HEK293 (cell line): ENCODE measurements at regions not wholly inside any gene's neighbourhood (a gene's known extent, or its start where the extent isn't known, plus 50 kb on each side); places are given as distances from the start of the nearest gene placed in this dataset.

Experiments
- CTCF ChIA-PET: fragments of 350-600 bp; formaldehyde crosslinking; extraction: SDS; loops from one replicate; lab custom pipeline; 2021; ENCODE audit warnings: antibody characterized with exemption; lab: Yijun Ruan, JAX
- POLR2A ChIA-PET: fragments of 300-600 bp; formaldehyde crosslinking; extraction: SDS; loops from one replicate; lab custom pipeline; 2020; ENCODE audit warnings: antibody characterized with exemption, inconsistent platforms; lab: Yijun Ruan, JAX
- H3K27ac ChIP-seq: fragments of 200-500 bp; sonication (Bioruptor generic); 2 replicates; pipeline ENCODE4 v1.5.1; 2014; ENCODE audit warnings: low read depth, low read length, control low read depth, inconsistent platforms; ENCODE audit errors: extremely low read depth
- H3K36me3 ChIP-seq, 2 experiments: fragments of 200-500 bp in 1 of 2; sonication (Bioruptor generic) in 1 of 2; 1 replicate in 1 of 2; 2 replicates in 1 of 2; pipeline ENCODE4 v1.5.1; 2014 to 2017; ENCODE audit warnings: inconsistent platforms in 2 of 2, low read length in 2 of 2; ENCODE audit not compliant: control insufficient read depth in 2 of 2, insufficient read depth in 1 of 2
- H3K4me1 ChIP-seq: fragments of 200-500 bp; sonication (Bioruptor generic); 2 replicates; pipeline ENCODE4 v1.5.1; 2014; ENCODE audit warnings: mild to moderate bottlenecking, low read length, inconsistent platforms; ENCODE audit not compliant: control insufficient read depth, insufficient read depth
- H3K4me3 ChIP-seq: 2 replicates; pipeline ENCODE4 v1.5.1; 2011; ENCODE audit warnings: low read depth, mild to moderate bottlenecking, control low read depth, low read length, moderate library complexity
- H3K9me3 ChIP-seq: fragments of 200-500 bp; sonication (Bioruptor generic); 2 replicates; pipeline ENCODE4 v1.5.1; 2014; ENCODE audit warnings: low read depth, low read length, inconsistent platforms; ENCODE audit not compliant: control insufficient read depth, insufficient read depth
- GFI1B ChIP-seq: fragments of 450-650 bp; formaldehyde crosslinking; IDR thresholded peaks from 2 replicates; pipeline ENCODE4 v1.5.1; 2016; ENCODE audit warnings: missing biosample characterization, missing genetic modification characterization
- INSM2 ChIP-seq: fragments of 450-650 bp; formaldehyde crosslinking; IDR thresholded peaks from 2 replicates; pipeline ENCODE4 v1.5.1; 2016; ENCODE audit warnings: missing biosample characterization, missing genetic modification characterization
- PRDM10 ChIP-seq: fragments of 450-650 bp; formaldehyde crosslinking; IDR thresholded peaks from 2 replicates; pipeline ENCODE4 v1.5.1; 2016; ENCODE audit warnings: missing biosample characterization, missing genetic modification characterization
- SP2 ChIP-seq: fragments of 450-650 bp; formaldehyde crosslinking; IDR thresholded peaks from 2 replicates; pipeline ENCODE4 v1.5.1; 2016; ENCODE audit warnings: missing biosample characterization, missing genetic modification characterization
- YY1 ChIP-seq: fragments of 450-650 bp; formaldehyde crosslinking; IDR thresholded peaks from 2 replicates; pipeline ENCODE4 v1.5.1; 2018; ENCODE audit warnings: missing biosample characterization, missing genetic modification characterization
- ZBTB6 ChIP-seq: fragments of 450-650 bp; formaldehyde crosslinking; IDR thresholded peaks from 2 replicates; pipeline ENCODE4 v1.5.1; 2017; ENCODE audit warnings: missing biosample characterization, missing genetic modification characterization
- ZNF140 ChIP-seq: fragments of 450-650 bp; formaldehyde crosslinking; IDR thresholded peaks from 2 replicates; pipeline ENCODE4 v1.5.1; 2016; ENCODE audit warnings: missing biosample characterization, missing genetic modification characterization
- ZNF2 ChIP-seq: fragments of 450-650 bp; formaldehyde crosslinking; IDR thresholded peaks from 2 replicates; pipeline ENCODE4 v1.5.1; 2016; ENCODE audit warnings: missing biosample characterization, missing genetic modification characterization
- ZNF341 ChIP-seq: fragments of 450-650 bp; formaldehyde crosslinking; IDR thresholded peaks from 2 replicates; pipeline ENCODE4; 2016; ENCODE audit warnings: low read depth, missing biosample characterization, missing genetic modification characterization
- ZNF423 ChIP-seq: fragments of 450-650 bp; formaldehyde crosslinking; IDR thresholded peaks from 2 replicates; pipeline ENCODE4 v1.5.1; 2016; ENCODE audit warnings: missing biosample characterization, missing genetic modification characterization
- ZNF596 ChIP-seq: fragments of 450-650 bp; IDR thresholded peaks from 2 replicates; pipeline ENCODE4 v1.5.0; 2018; ENCODE audit warnings: missing biosample characterization, mild to moderate bottlenecking, missing genetic modification characterization, moderate library complexity
- ZNF623 ChIP-seq: fragments of 450-650 bp; formaldehyde crosslinking; IDR thresholded peaks from 2 replicates; pipeline ENCODE4 v1.5.1; 2016; ENCODE audit warnings: missing biosample characterization, missing genetic modification characterization
- ZNF658 ChIP-seq: fragments of 450-650 bp; formaldehyde crosslinking; IDR thresholded peaks from 2 replicates; pipeline ENCODE4; 2016; ENCODE audit warnings: missing biosample characterization, missing genetic modification characterization
- TF ChIP-seq, protein P1 (sequence below): fragments of 450-650 bp; formaldehyde crosslinking; conservative IDR thresholded peaks from 2 replicates; pipeline ENCODE4 v1.5.1; 2016; ENCODE audit warnings: low read depth, missing biosample characterization, missing genetic modification characterization
- TF ChIP-seq, protein P2 (sequence below): fragments of 450-650 bp; formaldehyde crosslinking; IDR thresholded peaks from 2 replicates; pipeline ENCODE4 v1.5.1; 2016; ENCODE audit warnings: missing biosample characterization, missing genetic modification characterization, low read depth

DNA sequence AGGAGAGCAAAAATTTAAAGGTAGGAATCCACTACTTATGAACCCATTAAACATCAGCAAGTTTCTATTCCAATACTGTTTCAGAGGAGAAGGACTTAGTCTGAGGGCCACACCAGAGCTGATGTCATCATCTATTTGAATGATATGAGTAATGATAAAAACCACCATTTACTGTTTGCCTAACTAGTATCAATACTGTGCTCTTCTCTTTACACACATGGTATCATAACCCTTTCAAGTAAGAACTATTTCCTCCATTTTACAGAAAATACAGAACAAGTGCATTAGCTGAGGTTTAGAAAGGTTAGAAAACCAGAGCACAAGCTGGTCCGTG lies 651.3 kb upstream of the KIRREL3 start (continued):
- TF ChIP-seq YY1 (tag by site-specific recombination) (no peak), ZNF2 (tag by site-specific recombination) (no peak), SP2 (tag by site-specific recombination) (no peak)

- Histone ChIP-seq H3K4me3 (no peak overlapping the region), H3K9me3 (no peaks in the 10 kb centered on the region), H3K27ac (no peak overlapping the region), H3K36me3 (no peaks in the 10 kb centered on the region), H3K4me1 (no peaks in the 10 kb centered on the region)
- CTCF ChIA-PET, result interaction anchor here (0.5 kb wide), 1 partner anchor 15 kb away, joined by 4 read pairs; no protein-coding TSS in a partner anchor
- TF ChIP-seq, protein P1, sequence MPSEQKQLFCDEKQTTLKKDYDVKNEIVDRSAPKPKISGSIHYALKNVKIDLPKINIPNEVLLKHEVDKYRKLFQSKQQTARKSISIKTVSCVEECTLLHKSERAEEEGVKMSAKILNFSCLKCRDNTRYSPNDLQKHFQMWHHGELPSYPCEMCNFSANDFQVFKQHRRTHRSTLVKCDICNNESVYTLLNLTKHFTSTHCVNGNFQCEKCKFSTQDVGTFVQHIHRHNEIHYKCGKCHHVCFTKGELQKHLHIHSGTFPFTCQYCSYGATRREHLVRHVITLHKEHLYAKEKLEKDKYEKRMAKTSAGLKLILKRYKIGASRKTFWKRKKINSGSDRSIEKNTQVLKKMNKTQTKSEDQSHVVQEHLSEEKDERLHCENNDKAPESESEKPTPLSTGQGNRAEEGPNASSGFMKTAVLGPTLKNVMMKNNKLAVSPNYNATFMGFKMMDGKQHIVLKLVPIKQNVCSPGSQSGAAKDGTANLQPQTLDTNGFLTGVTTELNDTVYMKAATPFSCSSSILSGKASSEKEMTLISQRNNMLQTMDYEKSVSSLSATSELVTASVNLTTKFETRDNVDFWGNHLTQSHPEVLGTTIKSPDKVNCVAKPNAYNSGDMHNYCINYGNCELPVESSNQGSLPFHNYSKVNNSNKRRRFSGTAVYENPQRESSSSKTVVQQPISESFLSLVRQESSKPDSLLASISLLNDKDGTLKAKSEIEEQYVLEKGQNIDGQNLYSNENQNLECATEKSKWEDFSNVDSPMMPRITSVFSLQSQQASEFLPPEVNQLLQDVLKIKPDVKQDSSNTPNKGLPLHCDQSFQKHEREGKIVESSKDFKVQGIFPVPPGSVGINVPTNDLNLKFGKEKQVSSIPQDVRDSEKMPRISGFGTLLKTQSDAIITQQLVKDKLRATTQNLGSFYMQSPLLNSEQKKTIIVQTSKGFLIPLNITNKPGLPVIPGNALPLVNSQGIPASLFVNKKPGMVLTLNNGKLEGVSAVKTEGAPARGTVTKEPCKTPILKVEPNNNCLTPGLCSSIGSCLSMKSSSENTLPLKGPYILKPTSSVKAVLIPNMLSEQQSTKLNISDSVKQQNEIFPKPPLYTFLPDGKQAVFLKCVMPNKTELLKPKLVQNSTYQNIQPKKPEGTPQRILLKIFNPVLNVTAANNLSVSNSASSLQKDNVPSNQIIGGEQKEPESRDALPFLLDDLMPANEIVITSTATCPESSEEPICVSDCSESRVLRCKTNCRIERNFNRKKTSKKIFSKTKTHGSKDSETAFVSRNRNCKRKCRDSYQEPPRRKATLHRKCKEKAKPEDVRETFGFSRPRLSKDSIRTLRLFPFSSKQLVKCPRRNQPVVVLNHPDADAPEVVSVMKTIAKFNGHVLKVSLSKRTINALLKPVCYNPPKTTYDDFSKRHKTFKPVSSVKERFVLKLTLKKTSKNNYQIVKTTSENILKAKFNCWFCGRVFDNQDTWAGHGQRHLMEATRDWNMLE (tag by site-specific recombination), result no peak
- TF ChIP-seq ZBTB6 (tag by site-specific recombination), result no peak
- no peak for TF ChIP-seq ZNF658 (tag by site-specific recombination)
- TF ChIP-seq INSM2 (tag by site-specific recombination), result no peak
- no peak for TF ChIP-seq ZNF140 (tag by site-specific recombination)
- no peak for TF ChIP-seq ZNF423 (tag by site-specific recombination)
- TF ChIP-seq PRDM10, result no peak
- no peak for TF ChIP-seq GFI1B (tag by site-specific recombination)
- TF ChIP-seq ZNF596 (tag by site-specific recombination), result no peak
- TF ChIP-seq ZNF623, result no peak
- TF ChIP-seq, protein P2, sequence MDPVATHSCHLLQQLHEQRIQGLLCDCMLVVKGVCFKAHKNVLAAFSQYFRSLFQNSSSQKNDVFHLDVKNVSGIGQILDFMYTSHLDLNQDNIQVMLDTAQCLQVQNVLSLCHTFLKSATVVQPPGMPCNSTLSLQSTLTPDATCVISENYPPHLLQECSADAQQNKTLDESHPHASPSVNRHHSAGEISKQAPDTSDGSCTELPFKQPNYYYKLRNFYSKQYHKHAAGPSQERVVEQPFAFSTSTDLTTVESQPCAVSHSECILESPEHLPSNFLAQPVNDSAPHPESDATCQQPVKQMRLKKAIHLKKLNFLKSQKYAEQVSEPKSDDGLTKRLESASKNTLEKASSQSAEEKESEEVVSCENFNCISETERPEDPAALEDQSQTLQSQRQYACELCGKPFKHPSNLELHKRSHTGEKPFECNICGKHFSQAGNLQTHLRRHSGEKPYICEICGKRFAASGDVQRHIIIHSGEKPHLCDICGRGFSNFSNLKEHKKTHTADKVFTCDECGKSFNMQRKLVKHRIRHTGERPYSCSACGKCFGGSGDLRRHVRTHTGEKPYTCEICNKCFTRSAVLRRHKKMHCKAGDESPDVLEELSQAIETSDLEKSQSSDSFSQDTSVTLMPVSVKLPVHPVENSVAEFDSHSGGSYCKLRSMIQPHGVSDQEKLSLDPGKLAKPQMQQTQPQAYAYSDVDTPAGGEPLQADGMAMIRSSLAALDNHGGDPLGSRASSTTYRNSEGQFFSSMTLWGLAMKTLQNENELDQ, result no peak
- no peak for TF ChIP-seq ZNF341 (tag by site-specific recombination)
- POLR2A ChIA-PET, result no interaction called here
These were observed 650.8 kb upstream of the KIRREL3 start for GRCh38 chr11:127651175-127651887.
